HEK293T (cell line): ENCODE measurements at regions not wholly inside any gene's neighbourhood (a gene's known extent, or its start where the extent isn't known, plus 50 kb on each side); places are given as distances from the start of the nearest gene placed in this dataset.

Experiments
- ARNT ChIP-seq: fragments of 450-650 bp; IDR thresholded peaks from 2 replicates; pipeline ENCODE4 v1.6.1; 2017; ENCODE audit warnings: mild to moderate bottlenecking
- BHLHE40 ChIP-seq: fragments of 450-650 bp; IDR thresholded peaks from 2 replicates; pipeline ENCODE4 v1.6.1; 2016; ENCODE audit warnings: mild to moderate bottlenecking, moderate library complexity, borderline replicate concordance
- ELF4 ChIP-seq: fragments of 450-650 bp; IDR thresholded peaks from 2 replicates; pipeline ENCODE4 v1.6.1; 2017; ENCODE audit warnings: antibody characterized with exemption
- FOXA1 ChIP-seq: fragments of 450-650 bp; IDR thresholded peaks from 2 replicates; pipeline ENCODE4 v1.6.1; 2016; ENCODE audit warnings: mild to moderate bottlenecking
- FOXK2 ChIP-seq: fragments of 450-650 bp; IDR thresholded peaks from 2 replicates; pipeline ENCODE4 v1.6.1; 2016; ENCODE audit warnings: mild to moderate bottlenecking
- LEF1 ChIP-seq: fragments of 450-650 bp; IDR thresholded peaks from 2 replicates; pipeline ENCODE4 v1.6.1; 2017; ENCODE audit warnings: mild to moderate bottlenecking, borderline replicate concordance
- NFRKB ChIP-seq: fragments of 450-650 bp; IDR thresholded peaks from 2 replicates; pipeline ENCODE4 v1.6.1; 2016; ENCODE audit warnings: mild to moderate bottlenecking, moderate library complexity
- SP1 ChIP-seq: fragments of 450-650 bp; IDR thresholded peaks from 2 replicates; pipeline ENCODE4 v1.6.1; 2017
- SUZ12 ChIP-seq: fragments of 450-650 bp; IDR thresholded peaks from 2 replicates; pipeline ENCODE4 v1.6.1; 2016; ENCODE audit warnings: mild to moderate bottlenecking
- TARDBP ChIP-seq: fragments of 450-650 bp; IDR thresholded peaks from 2 replicates; pipeline ENCODE4 v1.6.1; 2016
- ZNF384 ChIP-seq: fragments of 450-650 bp; IDR thresholded peaks from 2 replicates; pipeline ENCODE4 v1.6.1; 2016
- TF ChIP-seq, protein P1 (sequence below): fragments of 450-650 bp; IDR thresholded peaks from 2 replicates; pipeline ENCODE4 v1.6.1; 2016

- no peak for TF ChIP-seq SUZ12
- TF ChIP-seq ELF4, result no peak
- TF ChIP-seq ZNF384, result no peak
- no peak for TF ChIP-seq FOXA1
- TF ChIP-seq SP1, result no peak
- TF ChIP-seq FOXK2, result no peak
- TF ChIP-seq, protein P1, sequence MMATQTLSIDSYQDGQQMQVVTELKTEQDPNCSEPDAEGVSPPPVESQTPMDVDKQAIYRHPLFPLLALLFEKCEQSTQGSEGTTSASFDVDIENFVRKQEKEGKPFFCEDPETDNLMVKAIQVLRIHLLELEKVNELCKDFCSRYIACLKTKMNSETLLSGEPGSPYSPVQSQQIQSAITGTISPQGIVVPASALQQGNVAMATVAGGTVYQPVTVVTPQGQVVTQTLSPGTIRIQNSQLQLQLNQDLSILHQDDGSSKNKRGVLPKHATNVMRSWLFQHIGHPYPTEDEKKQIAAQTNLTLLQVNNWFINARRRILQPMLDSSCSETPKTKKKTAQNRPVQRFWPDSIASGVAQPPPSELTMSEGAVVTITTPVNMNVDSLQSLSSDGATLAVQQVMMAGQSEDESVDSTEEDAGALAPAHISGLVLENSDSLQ, result no peak
- TF ChIP-seq BHLHE40, result no peak
- no peak for TF ChIP-seq TARDBP
- TF ChIP-seq ARNT, result no peak
- TF ChIP-seq NFRKB, result no peak
- no peak for TF ChIP-seq LEF1
Measured at GRCh38 chr5:89213573-89213972, 330.6 kb upstream of the MEF2C start.
